ENCODE measurements at regions not wholly inside any gene's neighbourhood (a gene's known extent, or its start where the extent isn't known, plus 50 kb on each side); places are given as distances from the start of the nearest gene placed in this dataset.
"Not testable (repeated sequence)": the region's sequence is repeated elsewhere in the genome, so short reads cannot be mapped to it uniquely, and the experiment has no call there.

DNA sequence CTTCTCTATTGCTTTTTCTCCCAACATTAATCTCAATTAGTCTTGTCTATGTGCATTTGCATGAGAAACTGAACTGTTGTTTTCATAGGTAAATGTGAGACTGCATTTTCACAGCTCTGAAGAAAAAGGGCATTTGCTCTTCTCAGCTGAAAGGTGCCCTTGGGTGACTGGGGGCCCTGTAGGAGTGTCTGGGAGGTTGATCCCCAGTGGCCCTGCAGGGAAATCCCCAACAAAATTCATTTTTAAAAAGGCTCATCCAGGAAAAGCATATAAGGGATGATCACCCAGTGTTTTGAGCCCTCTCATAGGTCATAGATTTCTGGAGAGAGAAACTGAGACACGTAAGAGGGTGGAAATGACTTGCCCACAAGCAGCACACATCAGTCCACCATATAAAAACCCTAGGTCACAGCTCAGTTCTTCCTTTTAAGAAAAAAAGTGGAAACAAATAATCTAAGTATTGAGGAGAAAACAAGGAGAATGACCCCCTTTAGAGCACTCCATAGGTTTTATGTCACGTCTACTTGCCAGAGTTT, 190.3 kb upstream of the AHR start:
- TF ChIP-seq, protein P1, sequence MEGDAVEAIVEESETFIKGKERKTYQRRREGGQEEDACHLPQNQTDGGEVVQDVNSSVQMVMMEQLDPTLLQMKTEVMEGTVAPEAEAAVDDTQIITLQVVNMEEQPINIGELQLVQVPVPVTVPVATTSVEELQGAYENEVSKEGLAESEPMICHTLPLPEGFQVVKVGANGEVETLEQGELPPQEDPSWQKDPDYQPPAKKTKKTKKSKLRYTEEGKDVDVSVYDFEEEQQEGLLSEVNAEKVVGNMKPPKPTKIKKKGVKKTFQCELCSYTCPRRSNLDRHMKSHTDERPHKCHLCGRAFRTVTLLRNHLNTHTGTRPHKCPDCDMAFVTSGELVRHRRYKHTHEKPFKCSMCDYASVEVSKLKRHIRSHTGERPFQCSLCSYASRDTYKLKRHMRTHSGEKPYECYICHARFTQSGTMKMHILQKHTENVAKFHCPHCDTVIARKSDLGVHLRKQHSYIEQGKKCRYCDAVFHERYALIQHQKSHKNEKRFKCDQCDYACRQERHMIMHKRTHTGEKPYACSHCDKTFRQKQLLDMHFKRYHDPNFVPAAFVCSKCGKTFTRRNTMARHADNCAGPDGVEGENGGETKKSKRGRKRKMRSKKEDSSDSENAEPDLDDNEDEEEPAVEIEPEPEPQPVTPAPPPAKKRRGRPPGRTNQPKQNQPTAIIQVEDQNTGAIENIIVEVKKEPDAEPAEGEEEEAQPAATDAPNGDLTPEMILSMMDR (IDR thresholded peaks at IDR 0.05; ENCODE audit: low read depth, low read length) = no peak

DNA sequence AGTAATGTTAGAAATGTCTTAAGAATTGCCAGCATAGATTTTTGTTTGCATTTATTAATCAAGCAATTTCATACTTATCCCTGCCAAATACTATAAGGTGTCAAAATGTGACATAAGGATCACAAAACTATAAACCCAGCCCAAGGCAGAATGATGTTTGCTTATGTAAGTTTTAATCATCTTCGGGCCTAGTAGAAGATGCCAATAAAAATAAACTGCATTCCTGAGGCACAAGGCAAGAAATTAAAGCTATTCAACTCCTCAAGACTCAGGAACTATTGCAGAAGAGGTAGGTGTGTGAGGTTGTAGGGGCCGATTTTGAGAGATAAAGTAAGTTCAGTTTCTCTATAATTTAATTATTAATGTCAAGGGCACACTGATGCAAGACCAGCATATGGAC, 189.4 kb upstream of the AHR start:
- TF ChIP-seq, protein P1 (IDR thresholded peaks at IDR 0.05; ENCODE audit: low read depth, low read length) = no peak
- no peak for DNase-seq (ENCODE audit: extremely low read depth, low read depth)

More for the DNA sequence above, 190.3 kb upstream of the AHR start:
- no peak for DNase-seq (ENCODE audit: extremely low read depth, low read depth)

DNA sequence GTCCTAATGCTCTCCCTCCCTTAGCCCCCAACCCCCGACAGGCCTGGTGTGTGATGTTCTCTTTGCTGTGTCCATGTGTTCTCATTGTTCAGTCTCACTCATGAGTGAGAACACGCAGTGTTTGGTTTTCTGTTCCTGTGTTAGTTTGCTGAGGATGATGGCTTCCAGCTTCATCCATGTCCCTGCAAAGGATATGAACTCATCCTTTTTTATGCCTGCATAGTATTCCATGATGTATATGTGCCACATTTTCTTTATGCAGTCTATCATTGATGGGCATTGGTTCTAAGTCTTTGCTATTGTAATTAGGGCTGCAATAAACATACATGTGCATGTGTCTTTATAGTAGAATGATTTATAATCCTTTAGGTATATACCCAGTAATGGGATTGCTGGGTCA, 184.7 kb upstream of the AHR start:
- DNase-seq (ENCODE audit: extremely low read depth, low read depth) = not testable (repeated sequence)

DNA sequence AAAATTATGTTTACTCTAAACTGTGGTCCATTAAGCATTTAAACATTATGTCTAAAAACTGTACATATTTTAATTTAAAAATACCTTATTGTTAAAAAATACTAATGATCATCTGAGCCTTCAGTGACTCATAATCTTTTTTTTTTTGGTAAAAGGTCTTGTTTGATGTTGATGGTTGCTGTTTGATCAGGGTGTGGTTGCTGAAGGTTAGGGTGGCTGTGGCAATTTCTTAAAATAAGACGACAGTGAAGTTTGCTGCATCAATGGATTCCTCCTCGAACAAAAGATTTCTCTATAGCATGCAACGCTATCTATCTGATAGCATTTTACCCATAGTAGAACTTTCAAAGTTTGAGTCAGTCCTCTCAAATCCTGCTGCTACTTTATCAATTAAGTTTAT, 180.0 kb upstream of the AHR start:
- TF ChIP-seq, protein P1 (IDR thresholded peaks at IDR 0.05; ENCODE audit: low read depth, low read length) = no peak
- no peak for DNase-seq (ENCODE audit: extremely low read depth, low read depth)

DNA sequence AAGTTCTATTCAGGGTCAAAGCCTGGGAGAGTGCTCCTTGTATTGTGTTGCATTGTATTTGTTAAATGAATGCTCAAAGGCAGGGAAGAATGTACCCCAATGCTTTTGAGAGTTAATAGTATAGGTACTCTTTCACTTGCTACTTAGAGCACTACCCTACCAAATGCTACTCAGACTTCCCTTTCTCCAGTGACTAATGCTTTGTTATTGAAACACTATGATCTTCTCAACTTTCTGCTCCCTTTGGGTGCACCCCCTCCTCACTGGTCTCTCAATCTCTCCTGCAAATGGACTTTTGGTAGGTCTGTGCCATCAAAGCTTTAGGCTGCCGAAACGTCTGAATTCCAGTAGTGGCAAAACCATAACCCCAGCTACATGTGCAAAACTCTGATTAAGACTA, 177.7 kb upstream of the AHR start:
- DNase-seq (ENCODE audit: extremely low read depth, low read depth) = no peak
- TF ChIP-seq, protein P1 (IDR thresholded peaks at IDR 0.05; ENCODE audit: low read depth, low read length) = no peak

DNA sequence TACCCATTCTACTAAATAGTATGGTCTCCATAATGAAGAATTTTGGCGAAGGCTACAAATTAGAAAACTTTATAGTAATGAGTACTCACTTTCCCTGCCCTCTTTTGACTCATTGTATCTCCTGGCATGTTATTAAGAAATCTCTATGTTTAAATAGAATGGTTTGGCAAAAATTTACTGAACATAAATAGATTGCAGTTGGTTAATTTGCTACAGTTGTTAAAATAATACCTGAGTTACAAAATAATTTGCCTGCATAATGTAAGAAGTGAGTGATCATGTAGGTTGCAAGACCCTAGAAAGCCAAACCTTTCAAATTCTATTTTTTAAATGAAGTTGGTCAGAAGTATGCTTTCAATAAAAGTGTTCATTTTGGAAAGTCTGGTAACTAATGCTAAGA, 176.8 kb upstream of the AHR start:
- TF ChIP-seq, protein P1 (IDR thresholded peaks at IDR 0.05; ENCODE audit: low read depth, low read length) = no peak
- DNase-seq (ENCODE audit: extremely low read depth, low read depth) = no peak

DNA sequence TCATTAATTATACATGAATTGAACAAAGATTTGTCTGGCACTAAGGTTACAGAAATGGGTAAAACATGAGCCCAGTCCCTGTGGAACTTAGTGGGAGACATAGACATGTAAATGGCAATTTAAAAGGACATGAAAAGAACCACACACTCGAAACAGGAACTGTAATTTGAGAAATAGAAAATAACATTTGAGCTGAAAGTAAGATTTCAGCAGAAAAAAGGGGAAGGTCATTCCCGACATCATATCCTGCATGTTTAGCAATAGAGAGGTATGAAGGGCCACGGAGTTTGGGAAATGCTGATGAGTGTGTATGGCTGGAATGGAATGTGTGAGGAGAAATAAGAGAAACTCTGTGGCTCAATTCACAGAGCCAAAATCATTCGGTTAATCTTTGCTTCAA, 175.4 kb upstream of the AHR start:
- TF ChIP-seq, protein P1 (IDR thresholded peaks at IDR 0.05; ENCODE audit: low read depth, low read length) = no peak
- peak; percentile 83 for DNase-seq (ENCODE audit: extremely low read depth, low read depth)

Data from AG09319 (cell line).